ENCODE measurements at regions not wholly inside any gene's neighbourhood (a gene's known extent, or its start where the extent isn't known, plus 50 kb on each side); places are given as distances from the start of the nearest gene placed in this dataset.

GRCh38 chr2:88808083-88808482 is 116.6 kb downstream of the RPIA start:
- Histone ChIP-seq H3K9me1 (replicated peaks; ENCODE audit: control insufficient read depth, extremely low read depth, insufficient read depth, low read length) (no peaks in the 10 kb centered on the region), H3K36me3 (ENCODE audit: control insufficient read depth in 2 of 2, extremely low read depth in 1 of 2, insufficient read depth in 2 of 2, low read length in 2 of 2) (no peaks in the 10 kb centered on the region), H3K9ac (replicated peaks; ENCODE audit: extremely low read depth, insufficient read depth, low read length) (no peak overlapping the region), H2AFZ (ENCODE audit: low read depth, low read length) (no peak overlapping the region), H3K27me3 (ENCODE audit: control insufficient read depth in 2 of 2, insufficient read depth in 2 of 2, low read length in 2 of 2) (peaks cover 0 to 9% of the 10 kb centered on the region in 2 experiments), H3K4me3 (replicated peaks in 1 of 3; ENCODE audit: insufficient read depth in 1 of 3, low read depth in 1 of 3, low read length in 3 of 3) (no peak overlapping the region), H3K4me1 (ENCODE audit: control insufficient read depth, extremely low read depth, insufficient read depth, low read length) (peaks cover 3% of the 10 kb centered on the region), H3K27ac (ENCODE audit: insufficient read depth, low read depth, low read length) (no peak overlapping the region), H3K79me2 (ENCODE audit: control insufficient read depth, insufficient read depth, low read length) (no peaks in the 10 kb centered on the region), H4K20me1 (replicated peaks; ENCODE audit: control insufficient read depth, extremely low read depth, insufficient read depth, low read length) (no peaks in the 10 kb centered on the region), H3K9me3 (replicated peaks; ENCODE audit: control insufficient read depth, insufficient read depth, low read length) (no peaks in the 10 kb centered on the region), H3K4me2 (ENCODE audit: insufficient read depth, low read length) (no peak overlapping the region)
- DNase-seq (ENCODE audit: low read depth, low spot score) = no peak
- CTCF ChIA-PET = no interaction called here
- POLR2A ChIA-PET = no interaction called here
- BruUV-seq (replicated peaks) = no TSS peak
- FAIRE-seq = no peak
- intact Hi-C loops (cut with micrococcal nuclease) (no loop called here), dilution Hi-C loops (cut with MboI; ENCODE audit: extremely low pct_ligation_motif_present, low sequenced_read_pairs) (no loop called here)
- TF ChIP-seq FOS (IDR thresholded peaks at IDR 0.05; ENCODE audit: borderline replicate concordance, insufficient read depth, low read length) (no peak), EZH2 (IDR thresholded peaks at IDR 0.05; ENCODE audit: borderline replicate concordance, low read depth, low read length, severe bottlenecking) (no peak), CTCF (IDR thresholded peaks at IDR 0.05; ENCODE audit: extremely low read depth in 1 of 2, insufficient read depth in 1 of 2, low read depth in 1 of 2, low read length in 2 of 2) (no peak), GATA2 (IDR thresholded peaks at IDR 0.05; ENCODE audit: insufficient read depth, insufficient read length, low read depth, low read length) (no peak), JUN (IDR thresholded peaks at IDR 0.05; ENCODE audit: borderline replicate concordance, insufficient read depth, insufficient read length, low read depth) (no peak), POLR2AphosphoS5 (IDR thresholded peaks at IDR 0.05; ENCODE audit: insufficient read depth, low read depth, low read length) (no peak), MYC (IDR thresholded peaks at IDR 0.05; ENCODE audit: low read depth, low read length) (no peak)
- TF ChIP-seq, protein P1, sequence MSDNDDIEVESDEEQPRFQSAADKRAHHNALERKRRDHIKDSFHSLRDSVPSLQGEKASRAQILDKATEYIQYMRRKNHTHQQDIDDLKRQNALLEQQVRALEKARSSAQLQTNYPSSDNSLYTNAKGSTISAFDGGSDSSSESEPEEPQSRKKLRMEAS (IDR thresholded peaks at IDR 0.05; ENCODE audit: insufficient read depth, insufficient read length) = no peak
